ENCODE measurements at regions not wholly inside any gene's neighbourhood (a gene's known extent, or its start where the extent isn't known, plus 50 kb on each side); places are given as distances from the start of the nearest gene placed in this dataset.

GRCh38 chrX:39168609-39169008, 367.4 kb downstream of the MID1IP1 start:
- TF ChIP-seq PHB2 (IDR thresholded peaks at IDR 0.05; ENCODE audit: low read depth) (no peak), SRSF1 (IDR thresholded peaks at IDR 0.05; ENCODE audit: low read depth, low read length) (no peak), GTF2E2 (tag; IDR thresholded peaks at IDR 0.05) (no peak)
